ENCODE measurements at regions not wholly inside any gene's neighbourhood (a gene's known extent, or its start where the extent isn't known, plus 50 kb on each side); places are given as distances from the start of the nearest gene placed in this dataset.

- H3K4me3 ChIP-seq (ENCODE audit: low read length) = no peak overlapping the region
- no peak for ATAC-seq (ENCODE audit: poor library complexity)
- intact Hi-C loops (cut with DNase I, micrococcal nuclease) = no loop called here
- no peak overlapping the region for H3K4me3 Mint-ChIP-seq
- no peak overlapping the region for H3K27ac Mint-ChIP-seq
- H3K9me3 Mint-ChIP-seq = peaks cover 7% of the 10 kb centered on the region
- H3K36me3 Mint-ChIP-seq (ENCODE audit: low read depth) = no peaks in the 10 kb centered on the region
- no peak for DNase-seq
- no peaks in the 10 kb centered on the region for H3K36me3 ChIP-seq (ENCODE audit: insufficient read depth, low read length)
- ChIA-PET CTCF (no interaction called here), POLR2A (no interaction called here)
- TF ChIP-seq, protein P1, sequence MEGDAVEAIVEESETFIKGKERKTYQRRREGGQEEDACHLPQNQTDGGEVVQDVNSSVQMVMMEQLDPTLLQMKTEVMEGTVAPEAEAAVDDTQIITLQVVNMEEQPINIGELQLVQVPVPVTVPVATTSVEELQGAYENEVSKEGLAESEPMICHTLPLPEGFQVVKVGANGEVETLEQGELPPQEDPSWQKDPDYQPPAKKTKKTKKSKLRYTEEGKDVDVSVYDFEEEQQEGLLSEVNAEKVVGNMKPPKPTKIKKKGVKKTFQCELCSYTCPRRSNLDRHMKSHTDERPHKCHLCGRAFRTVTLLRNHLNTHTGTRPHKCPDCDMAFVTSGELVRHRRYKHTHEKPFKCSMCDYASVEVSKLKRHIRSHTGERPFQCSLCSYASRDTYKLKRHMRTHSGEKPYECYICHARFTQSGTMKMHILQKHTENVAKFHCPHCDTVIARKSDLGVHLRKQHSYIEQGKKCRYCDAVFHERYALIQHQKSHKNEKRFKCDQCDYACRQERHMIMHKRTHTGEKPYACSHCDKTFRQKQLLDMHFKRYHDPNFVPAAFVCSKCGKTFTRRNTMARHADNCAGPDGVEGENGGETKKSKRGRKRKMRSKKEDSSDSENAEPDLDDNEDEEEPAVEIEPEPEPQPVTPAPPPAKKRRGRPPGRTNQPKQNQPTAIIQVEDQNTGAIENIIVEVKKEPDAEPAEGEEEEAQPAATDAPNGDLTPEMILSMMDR (IDR thresholded peaks at IDR 0.05) = no peak
- peaks cover 0 to 8% of the 10 kb centered on the region in 2 experiments for H3K9me3 ChIP-seq (ENCODE audit: control insufficient read depth in 1 of 2, insufficient read depth in 1 of 2, low read length in 2 of 2)
- H3K27me3 ChIP-seq (ENCODE audit: control insufficient read depth in 1 of 2, insufficient read depth in 2 of 2, low read length in 2 of 2) = no peaks in the 10 kb centered on the region
- no peaks in the 10 kb centered on the region for H3K27me3 Mint-ChIP-seq
- no peaks in the 10 kb centered on the region for H3K4me1 ChIP-seq (ENCODE audit: insufficient read depth, low read length)
- H3K4me1 Mint-ChIP-seq (ENCODE audit: low read depth) = no peaks in the 10 kb centered on the region
- no peak overlapping the region for H3K27ac ChIP-seq (ENCODE audit: low read depth in 1 of 2, low read length in 2 of 2)
Measured at GRCh38 chr1:213723187-213723586, 264.6 kb upstream of the PROX1 start.

DNA sequence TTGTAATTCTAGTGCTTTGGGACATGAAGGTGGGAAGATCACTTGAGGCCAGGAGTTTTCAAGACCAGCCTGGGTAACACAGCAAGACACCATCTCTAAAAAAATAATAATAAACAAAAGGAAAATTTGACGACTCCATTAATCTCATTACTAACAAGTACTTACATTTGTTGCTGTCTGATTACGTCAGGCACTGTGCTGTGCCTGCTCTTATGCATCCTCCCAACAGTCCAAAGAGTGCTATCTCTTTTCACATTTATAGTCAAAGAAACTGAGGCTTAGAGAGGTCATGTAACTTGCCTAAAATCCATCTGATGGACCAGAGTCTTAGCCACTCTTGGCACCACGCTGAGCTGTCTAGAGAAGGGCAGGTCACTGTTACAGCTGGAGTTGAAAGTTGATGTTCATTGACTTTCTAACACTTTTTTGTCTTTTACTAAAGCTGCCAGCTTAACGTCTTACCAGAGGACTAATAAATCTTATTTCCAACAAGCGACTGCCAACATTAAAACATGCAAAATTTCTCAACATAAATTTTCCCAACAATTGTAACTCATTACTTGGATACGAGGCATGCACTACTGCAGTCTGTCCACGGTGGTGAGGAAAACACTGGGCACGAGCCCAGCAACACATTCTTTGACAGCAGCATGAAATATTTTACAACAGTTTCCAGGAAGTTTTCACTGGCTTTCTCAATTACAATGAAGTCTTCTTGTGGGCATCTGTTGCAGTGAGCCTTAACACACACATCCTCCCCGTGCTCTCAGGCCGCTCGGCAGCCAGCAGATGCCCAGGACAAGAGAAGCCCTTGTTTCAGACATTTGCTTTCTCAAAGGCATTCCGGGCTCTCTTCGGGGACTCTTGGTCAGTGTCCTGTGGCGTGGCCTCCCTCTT lies 262.9 kb upstream of the PROX1 start:
- Histone ChIP-seq H3K27ac (ENCODE audit: low read depth in 1 of 2, low read length in 2 of 2) (no peak overlapping the region), H3K9me3 (ENCODE audit: control insufficient read depth in 1 of 2, insufficient read depth in 1 of 2, low read length in 2 of 2) (peaks cover 0 to 5% of the 10 kb centered on the region in 2 experiments), H3K4me3 (ENCODE audit: low read length) (no peak overlapping the region), H3K27me3 (ENCODE audit: control insufficient read depth in 1 of 2, insufficient read depth in 2 of 2, low read length in 2 of 2) (no peaks in the 10 kb centered on the region), H3K4me1 (ENCODE audit: insufficient read depth, low read length) (no peaks in the 10 kb centered on the region), H3K36me3 (ENCODE audit: insufficient read depth, low read length) (no peaks in the 10 kb centered on the region)
- intact Hi-C loops (cut with DNase I, micrococcal nuclease) = no loop called here
- H3K36me3 Mint-ChIP-seq (ENCODE audit: low read depth) = no peaks in the 10 kb centered on the region
- no peaks in the 10 kb centered on the region for H3K4me1 Mint-ChIP-seq (ENCODE audit: low read depth)
- ChIA-PET POLR2A (no interaction called here), CTCF (no interaction called here)
- DNase-seq (no peak), ATAC-seq (ENCODE audit: poor library complexity) (no peak)
- H3K9me3 Mint-ChIP-seq = peaks cover 7% of the 10 kb centered on the region
- no peaks in the 10 kb centered on the region for H3K27me3 Mint-ChIP-seq
- H3K27ac Mint-ChIP-seq = no peak overlapping the region
- H3K4me3 Mint-ChIP-seq = no peak overlapping the region
- TF ChIP-seq, protein P1 (IDR thresholded peaks at IDR 0.05) = no peak

- Mint-ChIP-seq H3K4me3 (no peak overlapping the region), H3K9me3 (peaks cover 2% of the 10 kb centered on the region), H3K27ac (no peak overlapping the region), H3K36me3 (ENCODE audit: low read depth) (no peaks in the 10 kb centered on the region), H3K4me1 (ENCODE audit: low read depth) (no peaks in the 10 kb centered on the region), H3K27me3 (no peaks in the 10 kb centered on the region)
- ChIA-PET CTCF (no interaction called here), POLR2A (no interaction called here)
- no peak for DNase-seq
- TF ChIP-seq, protein P1 (IDR thresholded peaks at IDR 0.05) = no peak
- Histone ChIP-seq H3K9me3 (ENCODE audit: control insufficient read depth in 1 of 2, insufficient read depth in 1 of 2, low read length in 2 of 2) (no peaks in the 10 kb centered on the region), H3K27ac (ENCODE audit: low read depth in 1 of 2, low read length in 2 of 2) (no peak overlapping the region), H3K27me3 (ENCODE audit: control insufficient read depth in 1 of 2, insufficient read depth in 2 of 2, low read length in 2 of 2) (no peaks in the 10 kb centered on the region), H3K4me3 (ENCODE audit: low read length) (no peak overlapping the region), H3K4me1 (ENCODE audit: insufficient read depth, low read length) (no peaks in the 10 kb centered on the region), H3K36me3 (ENCODE audit: insufficient read depth, low read length) (no peaks in the 10 kb centered on the region)
- ATAC-seq (ENCODE audit: poor library complexity) = no peak
- intact Hi-C loops (cut with DNase I, micrococcal nuclease) = no loop called here
Measured at GRCh38 chr1:213727853-213728592, 259.8 kb upstream of the PROX1 start.

Measured in CD4-positive, alpha-beta T cell (primary cell).